Medulla oblongata (tissue), 1 donor: ENCODE measurements at regions not wholly inside any gene's neighbourhood (a gene's known extent, or its start where the extent isn't known, plus 50 kb on each side); places are given as distances from the start of the nearest gene placed in this dataset.

Source experiments
- DNase-seq: peaks from one replicate; pipeline ENCODE4 v3.0.0-alpha.2; 2015; ENCODE audit errors: extremely low spot score

DNA sequence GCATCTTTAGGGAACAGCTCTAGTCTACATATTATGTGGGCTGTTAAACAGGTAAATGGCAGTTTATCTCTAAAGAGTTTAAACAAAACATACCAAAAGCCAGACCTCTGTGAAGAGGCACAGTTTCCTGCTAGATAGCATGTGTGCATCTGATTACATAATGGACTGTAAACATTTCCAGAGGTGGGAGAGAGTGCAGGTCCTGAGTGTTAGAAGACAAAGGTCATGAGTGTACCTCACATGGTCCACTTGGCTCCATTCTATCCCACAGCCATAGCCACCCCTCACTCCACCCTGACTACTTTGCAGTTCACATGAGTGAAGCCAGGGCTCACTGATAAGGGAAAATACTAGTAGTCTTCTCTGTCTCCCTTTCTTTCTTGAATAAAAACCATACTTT, 233.4 kb downstream of the MTX2 start:
- no peak for DNase-seq

DNA sequence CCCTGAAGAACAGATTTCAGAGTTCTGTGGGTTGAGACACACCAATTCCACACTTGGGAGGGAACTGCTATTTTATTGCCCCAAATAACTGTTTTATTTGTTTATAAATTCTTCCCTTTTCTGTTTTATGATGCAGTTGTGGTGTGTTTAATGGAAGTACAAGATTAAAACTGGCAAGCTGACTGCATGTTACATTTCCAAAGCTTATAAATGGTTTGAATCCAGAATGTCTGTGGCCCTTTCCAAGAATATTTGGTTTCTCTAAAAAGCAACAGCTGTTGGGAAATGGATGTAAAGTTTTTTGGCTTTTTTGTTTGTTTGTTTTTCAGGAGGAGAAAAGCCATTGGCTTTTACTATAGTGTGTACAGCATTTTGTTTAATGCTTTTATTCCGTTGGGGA, 234.5 kb downstream of the MTX2 start:
- no peak for DNase-seq

DNA sequence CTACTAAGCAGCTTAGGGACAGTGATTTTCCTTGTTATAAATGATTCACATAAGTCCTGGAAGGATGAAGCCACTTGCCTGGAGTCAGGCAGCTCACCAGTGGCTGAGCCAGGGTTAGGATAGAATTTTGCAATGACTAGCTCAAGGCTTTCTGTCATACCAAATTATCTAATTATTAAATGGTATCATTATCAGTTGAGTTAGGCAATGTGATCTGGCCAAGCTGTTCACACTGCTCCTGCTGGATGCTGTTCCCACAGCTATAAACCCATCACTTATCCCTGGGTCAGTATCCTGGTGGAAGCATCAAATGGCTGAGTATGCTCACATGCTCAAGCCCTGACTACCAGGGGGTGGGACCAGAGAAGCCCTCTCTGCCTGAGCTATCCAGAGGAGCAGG, 235.2 kb downstream of the MTX2 start:
- no peak for DNase-seq

DNA sequence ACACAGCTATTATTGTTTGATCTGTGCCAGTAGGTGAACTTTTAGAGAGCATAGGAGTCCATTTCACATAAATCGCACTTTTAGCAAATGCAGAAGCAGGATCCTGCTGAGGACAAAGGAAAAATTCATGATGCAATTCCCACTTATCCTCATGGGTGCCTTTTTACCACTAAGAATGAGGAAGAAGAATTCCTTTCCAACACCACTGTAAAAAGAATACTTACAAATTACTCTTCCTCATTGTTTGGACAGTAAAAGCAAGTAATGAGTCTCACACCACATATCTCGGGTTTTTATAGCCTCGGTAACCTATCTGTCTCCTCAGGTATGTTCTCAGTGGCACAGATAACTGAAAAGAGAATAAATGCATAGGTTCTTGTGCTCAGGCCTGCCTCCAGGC, 238.5 kb downstream of the MTX2 start:
- no peak for DNase-seq

DNA sequence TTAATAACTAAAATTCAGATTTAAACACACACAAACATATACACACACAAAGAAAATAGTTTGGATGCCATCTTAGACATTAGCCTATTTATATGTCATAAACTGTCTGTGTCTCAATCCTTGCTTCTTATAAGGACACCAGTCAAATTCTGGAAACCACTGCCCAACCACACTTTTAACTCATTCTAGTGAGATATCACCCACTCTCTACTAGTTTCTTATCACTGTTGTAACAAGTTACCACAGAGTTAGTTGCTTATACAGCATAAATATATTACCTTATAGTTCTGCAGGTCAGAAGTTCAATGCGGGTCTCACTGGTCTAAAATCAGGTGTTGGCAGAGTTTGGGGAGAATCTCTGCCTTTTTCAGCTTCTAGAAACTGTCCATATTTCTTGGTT, 239.1 kb downstream of the MTX2 start:
- no peak for DNase-seq

DNA sequence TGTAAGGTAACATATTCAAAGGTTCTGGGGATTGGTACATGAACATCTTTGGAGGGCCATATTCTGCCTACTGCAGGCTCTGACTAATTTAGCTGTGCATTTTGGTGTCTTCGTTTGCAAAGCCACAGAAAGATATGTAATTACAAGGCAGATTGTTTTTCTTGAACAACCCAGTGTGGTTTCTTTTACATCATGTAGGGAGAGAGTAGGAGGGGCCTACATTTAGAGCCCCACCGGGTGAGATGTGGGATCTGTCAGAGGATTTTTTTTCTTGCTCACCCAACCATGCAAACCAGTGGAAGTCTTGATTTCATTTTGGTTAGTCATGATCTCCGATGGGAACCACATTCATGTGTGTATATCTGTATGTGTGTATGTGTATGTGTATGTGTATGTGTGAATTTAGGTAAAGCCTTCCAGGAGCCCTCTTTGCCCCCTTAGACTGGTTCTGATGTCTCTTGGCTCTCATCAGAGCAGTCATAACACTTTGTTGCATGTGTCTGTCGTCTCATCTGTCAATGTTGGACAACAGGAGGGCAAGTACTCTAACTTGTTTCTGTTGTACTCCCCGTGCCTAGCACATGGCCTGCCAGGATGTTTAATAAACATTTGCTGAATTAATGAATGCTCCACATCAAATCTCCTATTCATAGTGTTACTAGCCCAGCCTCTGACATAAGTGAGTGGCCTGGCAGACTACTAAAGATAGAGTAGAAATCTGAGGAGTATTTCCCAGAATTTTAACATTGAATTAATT, 239.9 kb downstream of the MTX2 start:
- no peak for DNase-seq

DNA sequence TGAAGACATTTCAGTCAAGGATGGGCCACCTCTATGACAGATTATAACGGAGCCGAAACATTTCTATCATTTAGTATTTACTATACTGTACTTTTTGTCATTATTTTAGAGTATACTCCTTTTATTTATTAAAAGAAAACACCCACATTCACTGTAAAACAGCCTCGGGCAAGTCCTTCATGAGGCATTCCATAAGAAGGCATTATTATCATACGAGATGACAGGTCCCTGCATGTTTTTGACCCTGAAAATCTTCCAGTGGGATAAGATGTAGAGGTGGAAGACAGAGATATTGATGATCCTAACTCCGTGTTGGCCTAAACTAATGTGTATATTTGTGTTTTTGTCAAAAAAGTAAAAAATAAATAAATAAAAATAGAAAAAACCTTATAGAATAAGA, 245.0 kb downstream of the MTX2 start:
- DNase-seq: no peak

DNA sequence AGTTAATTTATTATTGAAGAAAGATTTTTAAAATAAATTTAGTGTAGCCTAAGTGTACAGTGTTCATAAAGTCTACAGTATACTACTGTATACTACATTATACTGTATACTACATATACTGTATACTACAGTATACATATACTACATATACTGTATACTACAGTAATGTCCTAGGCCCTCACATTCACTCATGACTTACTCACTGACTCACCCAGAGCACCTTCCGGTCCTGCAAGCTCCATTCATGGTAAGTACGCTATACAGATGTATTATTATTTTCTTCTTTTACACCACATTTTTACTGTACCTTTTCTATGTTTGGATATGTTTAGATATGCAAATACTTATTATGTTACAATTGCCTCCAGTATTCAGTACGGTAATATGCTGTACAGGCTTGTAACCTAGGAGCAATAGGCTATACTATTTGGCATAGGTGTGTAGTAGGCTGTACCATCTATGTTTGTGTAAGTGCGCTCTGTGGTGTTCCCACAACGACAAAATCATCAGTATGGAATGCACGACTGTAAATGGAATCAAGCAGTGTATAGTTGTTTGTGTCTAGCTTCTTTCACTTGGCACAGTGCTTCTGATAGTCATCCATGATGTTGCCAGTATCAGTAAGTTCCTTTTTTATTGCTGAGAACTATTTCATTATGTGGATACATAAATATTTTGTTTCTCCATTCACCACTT, 245.7 kb downstream of the MTX2 start:
- DNase-seq: no peak

DNA sequence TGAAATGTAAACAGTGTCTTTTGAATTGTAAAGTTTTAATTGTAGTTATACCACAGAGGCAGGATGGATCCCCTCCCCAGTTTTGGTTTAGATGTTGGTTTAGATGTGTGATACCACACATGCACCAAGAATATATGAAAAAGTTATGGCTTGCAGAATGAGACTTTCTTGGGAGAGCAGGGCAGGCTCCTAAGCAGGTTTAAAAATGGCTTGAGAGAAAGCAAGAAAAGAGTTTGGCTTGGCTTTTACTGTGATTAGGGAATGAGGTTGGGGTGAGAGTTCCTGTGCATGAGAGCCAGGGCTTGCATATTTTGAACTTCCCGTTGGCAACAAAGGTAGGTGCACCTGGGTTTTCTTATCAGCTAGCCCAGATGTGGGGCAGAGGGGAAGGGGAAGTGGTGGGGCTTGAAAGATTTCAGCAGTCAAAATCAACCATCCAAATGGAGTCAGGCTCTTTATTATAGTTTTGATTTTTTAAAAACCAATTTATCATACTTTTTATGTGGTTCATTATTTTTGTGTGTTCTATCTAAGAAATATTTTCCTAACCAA, 246.9 kb downstream of the MTX2 start:
- no peak for DNase-seq

DNA sequence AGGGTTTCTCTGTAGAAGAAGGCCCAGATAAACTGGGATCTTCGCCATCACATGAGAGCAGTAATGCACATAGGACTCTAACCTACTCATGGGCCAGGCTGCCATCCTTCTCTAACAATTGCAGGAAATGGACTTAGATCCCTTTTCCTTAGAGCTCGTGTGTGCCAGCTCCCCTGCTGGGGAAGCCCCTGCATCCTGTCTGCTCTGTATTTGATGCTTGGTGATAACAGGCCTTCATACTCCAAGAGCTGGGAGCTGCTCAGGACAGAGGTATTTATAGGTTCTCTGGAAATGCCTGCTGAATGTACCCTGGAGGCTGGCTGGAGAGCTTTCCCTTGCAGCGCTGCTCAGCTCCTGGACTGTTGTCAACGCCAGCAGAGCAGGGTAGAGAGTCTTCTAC, 249.6 kb downstream of the MTX2 start:
- DNase-seq: no peak

DNA sequence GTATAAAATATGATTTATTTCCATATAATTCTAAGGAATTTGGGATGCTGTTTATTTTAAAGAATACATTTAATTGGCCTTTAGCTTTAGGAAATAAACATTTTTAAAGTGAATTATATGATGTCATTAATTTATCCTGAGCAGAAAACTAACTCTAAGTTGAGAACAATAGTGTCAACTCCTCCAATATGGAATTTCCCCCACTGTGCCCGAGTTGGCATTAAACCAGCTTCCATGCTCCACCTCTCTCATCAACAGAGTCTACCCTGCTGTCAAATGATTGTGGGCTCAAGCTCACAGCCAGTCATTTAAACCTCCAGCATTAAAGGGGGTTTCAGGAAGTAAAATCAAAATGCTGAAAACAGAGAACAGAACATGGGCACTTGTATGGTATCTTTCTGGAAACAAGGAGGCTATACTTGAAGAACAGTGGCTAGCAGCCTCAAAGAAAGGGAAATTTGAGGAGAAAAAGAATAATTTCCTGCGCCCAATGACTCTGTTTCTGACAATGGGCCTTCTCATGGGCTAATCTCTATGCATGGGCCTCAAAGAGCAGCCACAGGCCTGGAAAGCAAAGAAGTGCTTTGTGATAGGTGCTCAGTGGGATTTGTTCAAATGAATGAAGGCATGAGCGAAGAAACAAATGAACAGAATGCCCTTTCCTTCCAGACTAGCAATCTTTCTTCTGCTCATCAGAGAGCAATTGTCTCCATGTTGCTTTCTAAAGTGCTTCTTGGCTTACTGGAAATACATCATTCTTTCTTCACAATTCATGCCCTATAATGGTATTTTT, 252.8 kb downstream of the MTX2 start:
- no peak for DNase-seq

DNA sequence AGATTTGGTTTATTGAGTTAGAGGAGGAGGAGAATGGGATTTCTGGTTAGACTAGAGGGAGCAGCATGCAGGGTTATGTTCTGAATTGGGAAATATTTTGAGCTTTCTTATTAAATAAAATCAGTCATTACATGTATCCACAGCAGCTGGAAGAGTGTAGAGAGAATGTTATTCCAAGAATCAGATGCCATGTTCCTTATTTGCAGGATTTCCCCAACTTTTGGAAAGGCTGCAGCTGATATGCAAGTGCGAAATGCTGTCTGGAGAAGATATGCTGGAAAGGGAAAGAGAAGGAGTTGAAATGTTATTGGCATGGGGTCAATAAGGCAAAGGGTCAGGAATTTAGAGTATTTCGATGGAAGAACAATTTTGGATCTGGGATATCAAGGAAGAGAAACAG, 255.8 kb downstream of the MTX2 start:
- DNase-seq: no peak

DNA sequence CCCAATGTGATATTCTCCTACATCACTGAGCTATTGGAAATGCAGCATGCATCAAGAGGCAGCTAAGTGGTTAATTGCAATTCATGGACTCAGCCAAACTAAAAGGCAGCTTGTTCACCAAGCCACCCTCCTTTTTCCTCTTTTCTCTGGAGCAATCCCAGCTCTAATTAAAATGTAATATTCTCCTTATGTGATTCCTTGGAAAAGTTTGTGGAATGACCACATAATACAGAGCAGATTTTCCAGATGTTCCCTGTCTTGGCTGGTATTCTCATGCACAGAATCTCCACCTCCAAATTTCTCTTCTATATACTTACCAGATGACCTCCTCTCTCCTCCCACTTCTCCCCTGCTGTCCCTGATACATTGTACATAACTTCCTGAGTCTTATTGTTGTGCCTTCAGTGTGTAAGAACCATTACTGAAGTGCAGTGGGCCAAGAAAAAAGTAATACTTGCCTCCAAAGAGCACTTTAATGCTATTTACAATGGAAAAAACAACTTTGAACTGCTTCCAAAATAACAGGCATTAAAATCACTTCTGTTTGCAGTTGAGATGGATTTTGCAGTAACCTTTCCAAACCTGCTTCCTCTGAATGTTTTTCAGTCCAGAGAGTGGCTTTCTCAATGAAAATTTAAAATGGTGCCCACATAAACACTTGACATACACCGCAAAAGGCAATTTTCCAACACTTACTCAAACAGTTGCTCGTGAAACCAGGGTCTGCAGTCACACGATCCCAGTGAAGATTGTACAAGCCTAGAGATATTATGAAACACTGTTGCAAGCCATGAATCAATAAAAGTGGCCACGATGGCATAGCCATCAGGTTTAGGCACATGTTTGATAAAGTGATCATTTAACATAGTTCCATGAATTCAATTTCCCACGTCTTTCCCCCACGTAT, 258.0 kb downstream of the MTX2 start:
- no peak for DNase-seq

DNA sequence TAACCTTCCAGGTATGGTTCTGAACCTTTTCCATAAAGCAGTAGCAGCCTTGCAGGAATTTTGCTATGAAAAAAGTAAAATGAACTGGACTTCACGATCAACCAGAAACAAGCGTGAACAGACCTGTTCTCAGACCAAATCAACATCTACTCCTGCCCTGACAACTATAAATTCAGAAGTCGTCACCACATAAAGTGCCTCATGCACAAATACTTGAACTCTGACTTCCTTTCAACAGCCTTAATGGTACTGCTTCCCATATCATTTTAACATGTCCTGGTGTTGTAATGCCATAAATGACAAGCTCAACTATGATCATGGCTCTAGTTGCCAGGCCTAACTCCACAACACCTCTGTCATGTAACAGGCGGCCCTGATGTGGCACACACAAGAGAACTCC, 262.4 kb downstream of the MTX2 start:
- no peak for DNase-seq

DNA sequence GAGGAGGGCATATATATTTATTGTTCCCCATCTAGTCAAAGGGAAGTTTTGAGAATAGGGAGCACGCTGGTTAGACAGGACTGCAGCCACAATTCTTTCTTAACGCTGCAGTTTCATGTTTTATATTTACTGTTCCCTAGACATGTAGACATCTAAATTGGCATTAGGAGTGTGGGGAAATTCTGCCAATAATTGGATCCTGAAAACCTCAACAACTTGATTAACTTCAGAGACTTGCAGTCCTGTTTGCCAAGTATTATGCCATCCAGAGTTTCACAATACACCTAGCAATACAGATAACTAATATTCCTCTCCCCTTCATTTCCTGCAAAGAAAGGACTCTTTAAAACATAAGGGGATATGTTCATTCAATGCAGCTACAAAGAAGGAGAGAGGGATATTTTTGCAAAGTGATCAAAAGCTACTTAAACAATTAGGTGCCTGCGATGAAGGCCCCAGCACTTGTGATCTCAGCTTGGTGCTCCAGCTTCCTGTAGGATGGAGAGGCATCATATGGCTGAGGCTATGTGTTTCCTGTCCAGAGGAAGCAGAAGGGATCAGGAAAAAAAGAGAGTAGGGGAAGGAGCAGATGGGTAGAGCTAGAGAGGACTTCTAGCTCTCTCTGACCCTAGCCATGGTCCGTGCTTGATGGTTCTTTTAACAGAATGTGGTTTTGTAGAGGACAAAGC, 264.4 kb downstream of the MTX2 start:
- DNase-seq: no peak

DNA sequence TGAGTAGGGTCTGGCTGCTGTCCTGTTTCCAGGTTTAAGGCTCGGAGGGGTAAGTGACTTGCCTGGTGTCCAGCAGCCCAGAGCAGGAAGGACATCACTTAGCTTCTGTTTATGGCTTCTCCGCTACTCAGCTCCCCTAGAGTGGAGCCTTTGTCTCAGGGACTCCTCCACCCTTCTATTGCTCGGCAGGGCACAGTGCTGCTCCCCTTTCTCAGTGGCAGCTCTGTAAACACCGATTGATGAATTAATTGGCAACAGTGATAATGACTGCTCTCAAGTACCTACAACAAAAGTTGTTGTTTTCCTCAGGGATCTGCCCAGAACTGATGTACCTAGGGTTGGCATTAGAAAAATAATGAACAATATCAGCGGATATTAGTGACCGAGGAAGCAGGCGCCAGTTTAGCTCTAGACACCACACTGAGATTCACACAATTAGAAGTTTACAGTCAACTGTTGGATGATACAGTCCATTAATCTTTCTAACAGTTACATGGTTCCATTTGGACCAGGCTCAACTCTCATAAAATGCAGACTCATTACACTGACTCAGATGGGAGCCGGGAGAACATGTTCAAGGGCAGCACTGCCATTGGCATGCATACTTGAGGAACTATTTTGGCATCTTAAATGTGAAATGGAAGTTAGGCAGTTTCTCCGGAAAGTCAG, 265.7 kb downstream of the MTX2 start:
- DNase-seq: no peak

DNA sequence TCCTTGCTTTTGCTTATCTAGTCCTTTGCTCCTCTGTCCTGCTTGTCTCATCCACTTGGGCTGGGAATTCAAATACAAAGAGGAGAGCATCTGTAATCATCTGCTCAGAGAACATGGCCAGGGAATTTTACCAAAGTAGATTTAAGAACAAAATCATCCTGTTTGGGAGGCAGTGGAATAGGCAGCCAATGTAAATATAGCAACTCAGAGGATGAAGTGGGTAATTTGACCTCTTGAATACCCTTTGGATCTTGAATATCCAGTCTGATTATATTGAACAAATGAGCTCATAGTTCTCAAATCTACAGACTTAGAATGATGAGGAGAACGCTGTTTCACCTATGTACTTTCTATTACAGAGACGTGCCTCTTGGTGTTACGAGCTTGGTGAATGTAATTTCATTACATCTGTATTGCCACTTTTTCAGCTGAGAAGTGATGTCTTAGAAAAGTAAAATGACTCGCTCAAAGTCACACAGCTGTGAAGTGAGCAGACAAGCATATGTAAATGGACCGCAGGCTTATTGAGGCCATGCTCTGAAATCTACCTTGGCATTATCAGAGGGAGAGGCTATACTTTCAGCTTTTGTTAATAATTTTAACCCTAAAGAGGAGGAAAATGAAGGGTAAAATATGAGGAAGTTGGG, 266.3 kb downstream of the MTX2 start:
- DNase-seq: no peak

DNA sequence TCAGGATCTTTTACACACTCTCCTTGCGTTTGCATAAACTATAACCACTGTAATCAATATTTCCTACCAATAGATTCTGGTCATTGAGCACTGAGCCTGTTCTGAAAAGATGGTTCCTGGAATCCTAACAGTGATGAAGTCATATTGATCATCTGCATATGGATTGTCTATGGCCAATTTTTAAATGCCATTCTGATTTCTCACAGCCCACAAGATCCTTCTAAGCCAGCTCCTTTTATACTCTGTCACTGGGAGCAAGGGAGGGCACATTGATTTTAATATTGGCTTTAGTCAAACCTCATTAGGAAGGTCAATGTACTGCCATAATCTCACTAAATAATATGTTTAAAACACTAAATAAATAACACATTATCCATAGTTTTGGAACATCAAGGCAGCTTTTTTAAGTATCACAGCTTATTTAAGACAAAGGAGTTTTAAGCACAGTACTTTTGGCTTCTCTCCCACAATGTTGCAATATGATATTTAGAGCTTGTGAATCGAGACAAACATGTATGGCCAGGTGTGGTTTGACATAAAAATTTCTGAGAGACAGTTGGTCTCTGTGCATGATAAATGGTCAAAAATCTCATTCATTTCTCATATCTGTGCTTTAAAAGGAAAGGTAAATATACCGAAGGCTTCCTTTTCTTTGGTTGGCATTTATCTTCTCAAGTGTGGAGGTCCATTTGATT, 267.3 kb downstream of the MTX2 start:
- DNase-seq: no peak

DNA sequence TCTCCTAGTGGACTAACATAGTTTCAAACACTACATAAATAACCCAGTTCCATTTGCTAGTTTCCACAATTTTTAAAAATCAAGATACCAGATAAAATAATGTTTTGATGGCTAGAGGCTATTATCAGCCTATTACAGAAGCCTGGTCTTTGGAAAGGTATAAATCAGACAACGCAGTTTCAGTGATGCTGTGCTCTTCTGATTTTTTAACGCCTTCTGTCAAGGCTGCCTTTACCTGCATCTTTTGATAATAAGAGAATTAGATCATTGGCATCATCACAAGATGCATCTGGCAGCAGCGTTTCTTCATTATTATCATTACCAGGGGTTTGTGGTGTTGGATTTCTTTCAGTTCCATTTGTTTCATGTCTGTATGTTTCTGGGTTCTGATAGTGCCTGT, 268.7 kb downstream of the MTX2 start:
- DNase-seq: no peak
